ENCODE measurements at regions not wholly inside any gene's neighbourhood (a gene's known extent, or its start where the extent isn't known, plus 50 kb on each side); places are given as distances from the start of the nearest gene placed in this dataset.

GRCh38 chr17:77880711-77881450 is 77.6 kb upstream of the TNRC6C start:
- no peak for TF ChIP-seq CTCF (IDR thresholded peaks at IDR 0.05)
- no peaks in the 10 kb centered on the region for H3K27me3 ChIP-seq
- peaks cover 92 to 96% of the 10 kb centered on the region in 2 experiments for H3K4me1 ChIP-seq (ENCODE audit: control insufficient read depth in 1 of 2, insufficient read depth in 1 of 2, low read depth in 1 of 2, low read length in 1 of 2)
- peak overlapping the region; percentile 53 to 55 for H3K4me3 ChIP-seq (ENCODE audit: low read depth in 1 of 2, low read length in 1 of 2)
- peak overlapping the region; percentile 99 for H3K27ac ChIP-seq
- no peaks in the 10 kb centered on the region for H3K36me3 ChIP-seq
- no peaks in the 10 kb centered on the region for H3K9me3 ChIP-seq

GRCh38 chr17:77881545-77881944 is 77.0 kb upstream of the TNRC6C start:
- Histone ChIP-seq H3K4me1 (ENCODE audit: control insufficient read depth in 1 of 2, insufficient read depth in 1 of 2, low read depth in 1 of 2, low read length in 1 of 2) (peaks cover 92 to 96% of the 10 kb centered on the region in 2 experiments), H3K36me3 (no peaks in the 10 kb centered on the region), H3K27me3 (no peaks in the 10 kb centered on the region), H3K27ac (peak overlapping the region; percentile 99), H3K4me3 (ENCODE audit: low read depth in 1 of 2, low read length in 1 of 2) (peak overlapping the region; percentile 53 to 55), H3K9me3 (no peaks in the 10 kb centered on the region)
- peak; percentile 33 for TF ChIP-seq CTCF (IDR thresholded peaks at IDR 0.05)

- H3K36me3 ChIP-seq = no peaks in the 10 kb centered on the region
- TF ChIP-seq CTCF (IDR thresholded peaks at IDR 0.05) = no peak
- H3K4me1 ChIP-seq (ENCODE audit: control insufficient read depth in 1 of 2, insufficient read depth in 1 of 2, low read depth in 1 of 2, low read length in 1 of 2) = peaks cover 92 to 96% of the 10 kb centered on the region in 2 experiments
- no peaks in the 10 kb centered on the region for H3K9me3 ChIP-seq
- no peaks in the 10 kb centered on the region for H3K27me3 ChIP-seq
- peak overlapping the region; percentile 53 to 55 for H3K4me3 ChIP-seq (ENCODE audit: low read depth in 1 of 2, low read length in 1 of 2)
- H3K27ac ChIP-seq = peak overlapping the region; percentile 99
These were observed 76.5 kb upstream of the TNRC6C start for GRCh38 chr17:77882040-77882439.

- Histone ChIP-seq H3K4me3 (ENCODE audit: low read depth in 1 of 2, low read length in 1 of 2) (peak overlapping the region; percentile 53 to 55), H3K27ac (peak overlapping the region; percentile 99), H3K27me3 (no peaks in the 10 kb centered on the region), H3K4me1 (ENCODE audit: control insufficient read depth in 1 of 2, insufficient read depth in 1 of 2, low read depth in 1 of 2, low read length in 1 of 2) (peaks cover 92 to 96% of the 10 kb centered on the region in 2 experiments), H3K36me3 (no peaks in the 10 kb centered on the region), H3K9me3 (no peaks in the 10 kb centered on the region)
- TF ChIP-seq CTCF (IDR thresholded peaks at IDR 0.05) = no peak
These were observed 75.9 kb upstream of the TNRC6C start for GRCh38 chr17:77882481-77883212.

- no peaks in the 10 kb centered on the region for H3K9me3 ChIP-seq
- peak overlapping the region in 1 of 2 experiments; percentile 55 for H3K4me3 ChIP-seq (ENCODE audit: low read depth in 1 of 2, low read length in 1 of 2)
- H3K36me3 ChIP-seq = no peaks in the 10 kb centered on the region
- no peaks in the 10 kb centered on the region for H3K27me3 ChIP-seq
- TF ChIP-seq CTCF (IDR thresholded peaks at IDR 0.05) = no peak
- peak overlapping the region; percentile 99 for H3K27ac ChIP-seq
- peaks cover 90 to 96% of the 10 kb centered on the region in 2 experiments for H3K4me1 ChIP-seq (ENCODE audit: control insufficient read depth in 1 of 2, insufficient read depth in 1 of 2, low read depth in 1 of 2, low read length in 1 of 2)
These were observed 75.3 kb upstream of the TNRC6C start for GRCh38 chr17:77883213-77883650.

Measured in neutrophil (primary cell).